ENCODE measurements at regions not wholly inside any gene's neighbourhood (a gene's known extent, or its start where the extent isn't known, plus 50 kb on each side); places are given as distances from the start of the nearest gene placed in this dataset.

DNA sequence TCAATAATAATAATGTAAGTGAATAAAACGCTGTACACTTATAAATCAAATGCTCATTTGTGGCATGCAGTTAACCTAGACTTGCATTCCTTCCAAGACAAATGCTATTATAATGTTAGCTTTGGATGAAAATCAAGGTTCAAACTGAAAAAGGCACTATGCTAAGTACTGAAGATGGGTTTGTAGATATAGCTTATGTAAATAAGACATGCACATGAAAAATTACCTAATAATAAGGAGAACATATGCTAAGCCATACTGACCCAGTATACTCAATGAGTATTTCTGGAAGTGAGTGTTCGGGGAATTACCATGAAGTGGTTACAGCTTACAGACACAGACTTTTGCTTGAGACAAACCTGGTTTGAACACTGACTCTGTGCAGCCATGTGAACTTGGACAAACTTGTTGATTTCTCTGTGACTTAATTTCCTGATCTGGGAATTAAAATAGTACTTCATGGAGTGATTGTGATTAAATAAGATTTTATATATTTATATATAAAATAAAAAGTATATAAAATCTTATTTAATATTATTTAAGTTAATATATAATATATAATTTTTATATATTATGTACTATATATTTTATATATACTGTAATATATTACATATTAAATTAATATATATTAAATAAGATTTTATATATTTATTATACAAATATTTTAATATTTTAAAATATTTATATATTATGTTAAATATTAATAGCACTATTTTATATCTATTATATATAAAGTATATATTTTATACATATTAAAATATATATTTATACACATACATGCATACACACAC, 159.2 kb downstream of the ZPLD1 start:
- Histone ChIP-seq H4K20me1 (ENCODE audit: insufficient read depth) (no peaks in the 10 kb centered on the region), H3K79me2 (replicated peaks; ENCODE audit: insufficient read depth, low read length) (no peaks in the 10 kb centered on the region), H3K4me3 (ENCODE audit: low read length) (no peak overlapping the region), H3K27ac (ENCODE audit: low read length) (no peak overlapping the region), H3F3A (ENCODE audit: insufficient read depth, low read length, poor library complexity, severe bottlenecking) (no peaks in the 10 kb centered on the region), H3K9me2 (ENCODE audit: insufficient read depth, low read length) (no peaks in the 10 kb centered on the region), H3K4me2 (ENCODE audit: low read length) (no peak overlapping the region), H3K36me3 (ENCODE audit: insufficient read depth, low read length) (no peaks in the 10 kb centered on the region), H3K9me3 (ENCODE audit: low read length) (no peaks in the 10 kb centered on the region), H2AFZ (ENCODE audit: low read depth, low read length) (no peak overlapping the region), H3K9ac (ENCODE audit: low read length) (no peak overlapping the region), H3K27me3 (ENCODE audit: insufficient read depth, low read depth, low read length) (no peaks in the 10 kb centered on the region)
- TF ChIP-seq, protein P1, sequence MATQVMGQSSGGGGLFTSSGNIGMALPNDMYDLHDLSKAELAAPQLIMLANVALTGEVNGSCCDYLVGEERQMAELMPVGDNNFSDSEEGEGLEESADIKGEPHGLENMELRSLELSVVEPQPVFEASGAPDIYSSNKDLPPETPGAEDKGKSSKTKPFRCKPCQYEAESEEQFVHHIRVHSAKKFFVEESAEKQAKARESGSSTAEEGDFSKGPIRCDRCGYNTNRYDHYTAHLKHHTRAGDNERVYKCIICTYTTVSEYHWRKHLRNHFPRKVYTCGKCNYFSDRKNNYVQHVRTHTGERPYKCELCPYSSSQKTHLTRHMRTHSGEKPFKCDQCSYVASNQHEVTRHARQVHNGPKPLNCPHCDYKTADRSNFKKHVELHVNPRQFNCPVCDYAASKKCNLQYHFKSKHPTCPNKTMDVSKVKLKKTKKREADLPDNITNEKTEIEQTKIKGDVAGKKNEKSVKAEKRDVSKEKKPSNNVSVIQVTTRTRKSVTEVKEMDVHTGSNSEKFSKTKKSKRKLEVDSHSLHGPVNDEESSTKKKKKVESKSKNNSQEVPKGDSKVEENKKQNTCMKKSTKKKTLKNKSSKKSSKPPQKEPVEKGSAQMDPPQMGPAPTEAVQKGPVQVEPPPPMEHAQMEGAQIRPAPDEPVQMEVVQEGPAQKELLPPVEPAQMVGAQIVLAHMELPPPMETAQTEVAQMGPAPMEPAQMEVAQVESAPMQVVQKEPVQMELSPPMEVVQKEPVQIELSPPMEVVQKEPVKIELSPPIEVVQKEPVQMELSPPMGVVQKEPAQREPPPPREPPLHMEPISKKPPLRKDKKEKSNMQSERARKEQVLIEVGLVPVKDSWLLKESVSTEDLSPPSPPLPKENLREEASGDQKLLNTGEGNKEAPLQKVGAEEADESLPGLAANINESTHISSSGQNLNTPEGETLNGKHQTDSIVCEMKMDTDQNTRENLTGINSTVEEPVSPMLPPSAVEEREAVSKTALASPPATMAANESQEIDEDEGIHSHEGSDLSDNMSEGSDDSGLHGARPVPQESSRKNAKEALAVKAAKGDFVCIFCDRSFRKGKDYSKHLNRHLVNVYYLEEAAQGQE (IDR thresholded peaks at IDR 0.05; ENCODE audit: borderline replicate concordance), result no peak
- TF ChIP-seq SMC3 (conservative IDR thresholded peaks at IDR 0.05; ENCODE audit: poor library complexity) (no peak), RAD21 (conservative IDR thresholded peaks at IDR 0.05) (no peak), POLR2AphosphoS5 (IDR thresholded peaks at IDR 0.05) (no peak), EZH2 (IDR thresholded peaks at IDR 0.05; ENCODE audit: borderline replicate concordance, insufficient read depth, low read length, poor library complexity, severe bottlenecking) (no peak), MXI1 (conservative IDR thresholded peaks at IDR 0.05; ENCODE audit: poor library complexity, severe bottlenecking) (no peak), EP300 (conservative IDR thresholded peaks at IDR 0.05; ENCODE audit: poor library complexity, severe bottlenecking) (no peak), TAF1 (IDR thresholded peaks at IDR 0.05; ENCODE audit: low read depth) (no peak)
- TF ChIP-seq, protein P2, sequence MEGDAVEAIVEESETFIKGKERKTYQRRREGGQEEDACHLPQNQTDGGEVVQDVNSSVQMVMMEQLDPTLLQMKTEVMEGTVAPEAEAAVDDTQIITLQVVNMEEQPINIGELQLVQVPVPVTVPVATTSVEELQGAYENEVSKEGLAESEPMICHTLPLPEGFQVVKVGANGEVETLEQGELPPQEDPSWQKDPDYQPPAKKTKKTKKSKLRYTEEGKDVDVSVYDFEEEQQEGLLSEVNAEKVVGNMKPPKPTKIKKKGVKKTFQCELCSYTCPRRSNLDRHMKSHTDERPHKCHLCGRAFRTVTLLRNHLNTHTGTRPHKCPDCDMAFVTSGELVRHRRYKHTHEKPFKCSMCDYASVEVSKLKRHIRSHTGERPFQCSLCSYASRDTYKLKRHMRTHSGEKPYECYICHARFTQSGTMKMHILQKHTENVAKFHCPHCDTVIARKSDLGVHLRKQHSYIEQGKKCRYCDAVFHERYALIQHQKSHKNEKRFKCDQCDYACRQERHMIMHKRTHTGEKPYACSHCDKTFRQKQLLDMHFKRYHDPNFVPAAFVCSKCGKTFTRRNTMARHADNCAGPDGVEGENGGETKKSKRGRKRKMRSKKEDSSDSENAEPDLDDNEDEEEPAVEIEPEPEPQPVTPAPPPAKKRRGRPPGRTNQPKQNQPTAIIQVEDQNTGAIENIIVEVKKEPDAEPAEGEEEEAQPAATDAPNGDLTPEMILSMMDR (IDR thresholded peaks at IDR 0.05; ENCODE audit: poor library complexity, severe bottlenecking), result no peak

DNA sequence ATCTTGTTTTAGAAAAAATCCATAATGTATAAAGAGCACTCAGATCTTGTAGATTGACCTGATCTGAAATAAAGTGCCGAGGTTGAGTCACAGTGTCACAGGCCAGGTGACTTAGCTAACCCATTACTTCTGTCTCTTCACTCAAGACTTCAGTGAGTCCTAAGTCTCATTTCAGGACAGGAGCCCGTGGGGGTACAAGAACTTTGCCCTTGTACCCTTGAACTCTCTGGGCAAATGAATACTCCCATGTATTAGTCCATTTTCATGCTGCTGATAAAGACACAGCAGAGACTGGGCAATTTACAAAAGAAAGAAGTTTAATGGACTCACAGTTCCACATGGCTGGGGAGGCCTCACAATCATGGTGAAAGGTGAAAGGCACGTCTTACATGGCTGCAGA, 160.2 kb downstream of the ZPLD1 start:
- H3K27ac ChIP-seq (ENCODE audit: low read length), result no peak overlapping the region
- no peaks in the 10 kb centered on the region for H4K20me1 ChIP-seq (ENCODE audit: insufficient read depth)
- no peak overlapping the region for H3K9ac ChIP-seq (ENCODE audit: low read length)
- no peaks in the 10 kb centered on the region for H3K36me3 ChIP-seq (ENCODE audit: insufficient read depth, low read length)
- H2AFZ ChIP-seq (ENCODE audit: low read depth, low read length), result no peak overlapping the region
- H3F3A ChIP-seq (ENCODE audit: insufficient read depth, low read length, poor library complexity, severe bottlenecking), result no peaks in the 10 kb centered on the region
- no peaks in the 10 kb centered on the region for H3K9me3 ChIP-seq (ENCODE audit: low read length)
- H3K4me3 ChIP-seq (ENCODE audit: low read length), result no peak overlapping the region
- H3K4me2 ChIP-seq (ENCODE audit: low read length), result no peak overlapping the region
- TF ChIP-seq RAD21 (conservative IDR thresholded peaks at IDR 0.05), result no peak
- no peaks in the 10 kb centered on the region for H3K9me2 ChIP-seq (ENCODE audit: insufficient read depth, low read length)
- no peaks in the 10 kb centered on the region for H3K79me2 ChIP-seq (replicated peaks; ENCODE audit: insufficient read depth, low read length)
- H3K27me3 ChIP-seq (ENCODE audit: insufficient read depth, low read depth, low read length), result no peaks in the 10 kb centered on the region
